ENCODE measurements at regions not wholly inside any gene's neighbourhood (a gene's known extent, or its start where the extent isn't known, plus 50 kb on each side); places are given as distances from the start of the nearest gene placed in this dataset.

DNA sequence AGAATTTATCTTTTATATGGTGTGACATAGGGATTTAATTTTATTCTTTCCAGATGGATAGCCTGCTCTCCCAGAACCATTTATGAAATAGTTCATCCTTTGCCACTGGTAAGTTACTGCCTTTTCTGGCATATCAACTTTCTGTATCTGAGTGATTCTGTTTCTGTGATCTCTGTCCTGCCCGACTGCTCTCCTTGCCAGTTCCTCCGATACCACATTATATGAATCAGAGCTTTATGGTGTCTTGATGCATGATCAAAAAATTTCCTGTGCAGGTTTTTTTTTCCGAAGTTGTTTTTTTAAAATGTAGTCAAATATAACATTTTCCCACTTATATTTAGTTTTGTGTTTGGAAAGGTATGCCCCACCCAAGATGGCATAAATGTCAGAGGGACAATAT, 242.5 kb downstream of the CYP26B1 start:
- POLR2A ChIA-PET: no interaction called here
- BruUV-seq (replicated peaks): no TSS peak
- FAIRE-seq: no peak

More for the DNA sequence above, 242.5 kb downstream of the CYP26B1 start:
- ATAC-seq: no peak
- intact Hi-C loops (cut with micrococcal nuclease; ENCODE audit: unreplicated experiment) (no loop called here), in situ Hi-C loops (cut with MboI) (no loop called here)
- H3K9me3 ChIP-seq (replicated peaks; ENCODE audit: control insufficient read depth, insufficient read depth, low read length): no peaks in the 10 kb centered on the region
- H3K9ac ChIP-seq (ENCODE audit: control insufficient read depth, insufficient read depth, low read length): no peak overlapping the region
- ChIA-PET CTCF (interaction anchor here (0.6 to 0.7 kb wide), 2 partner anchors 19 to 394 kb away, joined by 3 to 4 read pairs; no protein-coding TSS in a partner anchor), SMC1A (ENCODE audit: uncharacterized antibody, unreplicated experiment) (no interaction called here), RAD21 (ENCODE audit: unreplicated experiment) (no interaction called here)
- no peak overlapping the region for H3K4me2 ChIP-seq (ENCODE audit: control insufficient read depth, insufficient read depth)
- H3K36me3 ChIP-seq (ENCODE audit: control insufficient read depth in 2 of 2, insufficient read depth in 2 of 2, low read length in 1 of 2): no peaks in the 10 kb centered on the region
- H3K4me3 ChIP-seq: no peak overlapping the region
- 53% methylated on average over 3 of the region's 3 CpGs for WGBS (ENCODE audit: insufficient coverage, insufficient replicate concordance, low lambda C conversion rate, missing lambda C conversion rate)
- no peaks in the 10 kb centered on the region for H4K20me1 ChIP-seq (ENCODE audit: control insufficient read depth, insufficient read depth)
- H3K79me2 ChIP-seq (ENCODE audit: control insufficient read depth, insufficient read depth, low read length): no peaks in the 10 kb centered on the region
- TF ChIP-seq IRF4 (IDR thresholded peaks at IDR 0.05; ENCODE audit: low read depth, low read length) (no peak), MXI1 (IDR thresholded peaks at IDR 0.05; ENCODE audit: low read depth, low read length) (no peak), NFYA (IDR thresholded peaks at IDR 0.05; ENCODE audit: borderline replicate concordance, low read depth, low read length) (no peak), MTA3 (IDR thresholded peaks at IDR 0.05; ENCODE audit: borderline replicate concordance, low read length) (no peak), NFYB (IDR thresholded peaks at IDR 0.05; ENCODE audit: insufficient read depth, low read depth, low read length) (no peak), TCF12 (IDR thresholded peaks at IDR 0.05; ENCODE audit: low read depth, low read length) (no peak), RBBP5 (conservative IDR thresholded peaks at IDR 0.05) (no peak), EGR1 (IDR thresholded peaks at IDR 0.05; ENCODE audit: borderline replicate concordance in 1 of 2, low read depth in 2 of 2, low read length in 2 of 2) (no peak)
- TF ChIP-seq, protein P1, sequence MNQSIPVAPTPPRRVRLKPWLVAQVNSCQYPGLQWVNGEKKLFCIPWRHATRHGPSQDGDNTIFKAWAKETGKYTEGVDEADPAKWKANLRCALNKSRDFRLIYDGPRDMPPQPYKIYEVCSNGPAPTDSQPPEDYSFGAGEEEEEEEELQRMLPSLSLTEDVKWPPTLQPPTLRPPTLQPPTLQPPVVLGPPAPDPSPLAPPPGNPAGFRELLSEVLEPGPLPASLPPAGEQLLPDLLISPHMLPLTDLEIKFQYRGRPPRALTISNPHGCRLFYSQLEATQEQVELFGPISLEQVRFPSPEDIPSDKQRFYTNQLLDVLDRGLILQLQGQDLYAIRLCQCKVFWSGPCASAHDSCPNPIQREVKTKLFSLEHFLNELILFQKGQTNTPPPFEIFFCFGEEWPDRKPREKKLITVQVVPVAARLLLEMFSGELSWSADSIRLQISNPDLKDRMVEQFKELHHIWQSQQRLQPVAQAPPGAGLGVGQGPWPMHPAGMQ (IDR thresholded peaks at IDR 0.05; ENCODE audit: borderline replicate concordance): no peak
- TF ChIP-seq, protein P2, sequence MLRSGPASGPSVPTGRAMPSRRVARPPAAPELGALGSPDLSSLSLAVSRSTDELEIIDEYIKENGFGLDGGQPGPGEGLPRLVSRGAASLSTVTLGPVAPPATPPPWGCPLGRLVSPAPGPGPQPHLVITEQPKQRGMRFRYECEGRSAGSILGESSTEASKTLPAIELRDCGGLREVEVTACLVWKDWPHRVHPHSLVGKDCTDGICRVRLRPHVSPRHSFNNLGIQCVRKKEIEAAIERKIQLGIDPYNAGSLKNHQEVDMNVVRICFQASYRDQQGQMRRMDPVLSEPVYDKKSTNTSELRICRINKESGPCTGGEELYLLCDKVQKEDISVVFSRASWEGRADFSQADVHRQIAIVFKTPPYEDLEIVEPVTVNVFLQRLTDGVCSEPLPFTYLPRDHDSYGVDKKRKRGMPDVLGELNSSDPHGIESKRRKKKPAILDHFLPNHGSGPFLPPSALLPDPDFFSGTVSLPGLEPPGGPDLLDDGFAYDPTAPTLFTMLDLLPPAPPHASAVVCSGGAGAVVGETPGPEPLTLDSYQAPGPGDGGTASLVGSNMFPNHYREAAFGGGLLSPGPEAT (IDR thresholded peaks at IDR 0.05; ENCODE audit: low read depth): no peak
- TF ChIP-seq, protein P3, sequence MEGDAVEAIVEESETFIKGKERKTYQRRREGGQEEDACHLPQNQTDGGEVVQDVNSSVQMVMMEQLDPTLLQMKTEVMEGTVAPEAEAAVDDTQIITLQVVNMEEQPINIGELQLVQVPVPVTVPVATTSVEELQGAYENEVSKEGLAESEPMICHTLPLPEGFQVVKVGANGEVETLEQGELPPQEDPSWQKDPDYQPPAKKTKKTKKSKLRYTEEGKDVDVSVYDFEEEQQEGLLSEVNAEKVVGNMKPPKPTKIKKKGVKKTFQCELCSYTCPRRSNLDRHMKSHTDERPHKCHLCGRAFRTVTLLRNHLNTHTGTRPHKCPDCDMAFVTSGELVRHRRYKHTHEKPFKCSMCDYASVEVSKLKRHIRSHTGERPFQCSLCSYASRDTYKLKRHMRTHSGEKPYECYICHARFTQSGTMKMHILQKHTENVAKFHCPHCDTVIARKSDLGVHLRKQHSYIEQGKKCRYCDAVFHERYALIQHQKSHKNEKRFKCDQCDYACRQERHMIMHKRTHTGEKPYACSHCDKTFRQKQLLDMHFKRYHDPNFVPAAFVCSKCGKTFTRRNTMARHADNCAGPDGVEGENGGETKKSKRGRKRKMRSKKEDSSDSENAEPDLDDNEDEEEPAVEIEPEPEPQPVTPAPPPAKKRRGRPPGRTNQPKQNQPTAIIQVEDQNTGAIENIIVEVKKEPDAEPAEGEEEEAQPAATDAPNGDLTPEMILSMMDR (IDR thresholded peaks at IDR 0.05 in 2 of 3, conservative IDR thresholded peaks at IDR 0.05 in 1 of 3; ENCODE audit: control insufficient read depth in 2 of 3, extremely low read depth in 1 of 3, insufficient read depth in 1 of 3, low read depth in 3 of 3, low read length in 3 of 3): no peak
- TF ChIP-seq, protein P4, sequence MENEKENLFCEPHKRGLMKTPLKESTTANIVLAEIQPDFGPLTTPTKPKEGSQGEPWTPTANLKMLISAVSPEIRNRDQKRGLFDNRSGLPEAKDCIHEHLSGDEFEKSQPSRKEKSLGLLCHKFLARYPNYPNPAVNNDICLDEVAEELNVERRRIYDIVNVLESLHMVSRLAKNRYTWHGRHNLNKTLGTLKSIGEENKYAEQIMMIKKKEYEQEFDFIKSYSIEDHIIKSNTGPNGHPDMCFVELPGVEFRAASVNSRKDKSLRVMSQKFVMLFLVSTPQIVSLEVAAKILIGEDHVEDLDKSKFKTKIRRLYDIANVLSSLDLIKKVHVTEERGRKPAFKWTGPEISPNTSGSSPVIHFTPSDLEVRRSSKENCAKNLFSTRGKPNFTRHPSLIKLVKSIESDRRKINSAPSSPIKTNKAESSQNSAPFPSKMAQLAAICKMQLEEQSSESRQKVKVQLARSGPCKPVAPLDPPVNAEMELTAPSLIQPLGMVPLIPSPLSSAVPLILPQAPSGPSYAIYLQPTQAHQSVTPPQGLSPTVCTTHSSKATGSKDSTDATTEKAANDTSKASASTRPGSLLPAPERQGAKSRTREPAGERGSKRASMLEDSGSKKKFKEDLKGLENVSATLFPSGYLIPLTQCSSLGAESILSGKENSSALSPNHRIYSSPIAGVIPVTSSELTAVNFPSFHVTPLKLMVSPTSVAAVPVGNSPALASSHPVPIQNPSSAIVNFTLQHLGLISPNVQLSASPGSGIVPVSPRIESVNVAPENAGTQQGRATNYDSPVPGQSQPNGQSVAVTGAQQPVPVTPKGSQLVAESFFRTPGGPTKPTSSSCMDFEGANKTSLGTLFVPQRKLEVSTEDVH (IDR thresholded peaks at IDR 0.05; ENCODE audit: low read depth, partially characterized antibody): no peak
- no peak overlapping the region for H2AFZ ChIP-seq (ENCODE audit: control insufficient read depth, low read depth, low read length)
- no peaks in the 10 kb centered on the region for H3K27me3 ChIP-seq (replicated peaks in 1 of 2; ENCODE audit: control insufficient read depth in 2 of 2, insufficient read depth in 2 of 2, low read length in 1 of 2)
- no peaks in the 10 kb centered on the region for H3K4me1 ChIP-seq (ENCODE audit: control insufficient read depth, insufficient read depth, low read length)
- no peak for DNase-seq (ENCODE audit: low read depth, low spot score)
- H3K27ac ChIP-seq (ENCODE audit: control insufficient read depth, insufficient read depth): no peak overlapping the region

Data from GM12878 (cell line).